H9 (cell line): ENCODE measurements at regions not wholly inside any gene's neighbourhood (a gene's known extent, or its start where the extent isn't known, plus 50 kb on each side); places are given as distances from the start of the nearest gene placed in this dataset.

Experiments
- DNase-seq: peaks from one replicate; pipeline ENCODE4 v3.0.0-alpha.2; 2017
- H2AFZ ChIP-seq: one replicate; pipeline ENCODE4 v1.6.1; 2013; ENCODE audit warnings: mild to moderate bottlenecking, low read length, control low read depth, moderate library complexity
- H2AK5ac ChIP-seq: 2 replicates; pipeline ENCODE4 v1.6.1; 2013; ENCODE audit warnings: low read length, control low read depth, mixed read lengths; ENCODE audit not compliant: insufficient read length
- H2BK120ac ChIP-seq: one replicate; pipeline ENCODE4 v1.6.1; 2013; ENCODE audit warnings: low read depth, mild to moderate bottlenecking, low read length, control low read depth, inconsistent platforms; ENCODE audit not compliant: poor library complexity, severe bottlenecking
- H2BK12ac ChIP-seq: 2 replicates; pipeline ENCODE4 v1.6.1; 2013; ENCODE audit warnings: low read length, control low read depth, mixed read lengths, low read depth; ENCODE audit not compliant: insufficient read length
- H2BK15ac ChIP-seq: 2 replicates; pipeline ENCODE4 v1.6.1; 2013; ENCODE audit warnings: low read depth, low read length, control low read depth
- H2BK20ac ChIP-seq: one replicate; pipeline ENCODE4 v1.6.1; 2013; ENCODE audit warnings: low read depth, mild to moderate bottlenecking, low read length, control low read depth, inconsistent platforms; ENCODE audit not compliant: poor library complexity, severe bottlenecking
- H2BK5ac ChIP-seq: 2 replicates; pipeline ENCODE4 v1.6.1; 2013; ENCODE audit warnings: low read length, control low read depth, mixed read lengths; ENCODE audit not compliant: insufficient read length
- H3K14ac ChIP-seq: 2 replicates; pipeline ENCODE4 v1.6.1; 2013; ENCODE audit warnings: low read length, control low read depth; ENCODE audit not compliant: insufficient read depth
- H3K18ac ChIP-seq: 2 replicates; pipeline ENCODE4 v1.6.1; 2013; ENCODE audit warnings: low read depth, mild to moderate bottlenecking, mixed read lengths, low read length, control low read depth; ENCODE audit not compliant: insufficient read length
- H3K23ac ChIP-seq: 2 replicates; pipeline ENCODE4 v1.6.1; 2013; ENCODE audit warnings: low read length, control low read depth, mixed read lengths, low read depth; ENCODE audit not compliant: insufficient read length
- H3K23me2 ChIP-seq: 2 replicates; pipeline ENCODE4 v1.6.1; 2013; ENCODE audit warnings: low read depth, mild to moderate bottlenecking, mixed read lengths, low read length, control low read depth; ENCODE audit not compliant: insufficient read length, poor library complexity, severe bottlenecking
- H3K27ac ChIP-seq: 2 replicates; pipeline ENCODE4 v1.5.1; 2013; ENCODE audit warnings: low read length, control low read depth, mixed read lengths, low read depth; ENCODE audit not compliant: insufficient read length
- H3K27me3 ChIP-seq: 2 replicates; pipeline ENCODE4 v1.6.1; 2013; ENCODE audit warnings: low read length, control low read depth, inconsistent platforms; ENCODE audit not compliant: insufficient read depth
- H3K4ac ChIP-seq: 2 replicates; pipeline ENCODE4 v1.6.1; 2013; ENCODE audit warnings: low read depth, mild to moderate bottlenecking, control low read depth, inconsistent platforms, low read length, moderate library complexity
- H3K4me1 ChIP-seq: 2 replicates; pipeline ENCODE4 v1.6.1; 2013; ENCODE audit warnings: low read length, control low read depth, inconsistent platforms; ENCODE audit not compliant: insufficient read depth
- H3K4me2 ChIP-seq: 2 replicates; pipeline ENCODE4 v1.6.1; 2013; ENCODE audit warnings: low read length, control low read depth, mixed read lengths; ENCODE audit not compliant: insufficient read length, insufficient read depth
- H3K56ac ChIP-seq: 2 replicates; pipeline ENCODE4 v1.6.1; 2013; ENCODE audit warnings: low read depth, mild to moderate bottlenecking, mixed read lengths, low read length, control low read depth; ENCODE audit not compliant: insufficient read length
- H3K79me1 ChIP-seq: 2 replicates; pipeline ENCODE4 v1.6.1; 2013; ENCODE audit warnings: low read depth, mild to moderate bottlenecking, moderate library complexity, low read length, control low read depth, inconsistent platforms; ENCODE audit not compliant: insufficient read depth, poor library complexity, severe bottlenecking
- H3K79me2 ChIP-seq: 2 replicates; pipeline ENCODE4 v1.6.1; 2013; ENCODE audit warnings: low read length, control low read depth, inconsistent platforms; ENCODE audit not compliant: insufficient read depth
- H3K9ac ChIP-seq: 2 replicates; pipeline ENCODE4 v1.6.1; 2013; ENCODE audit warnings: low read length, control low read depth, mixed read lengths; ENCODE audit not compliant: insufficient read length; ENCODE audit errors: extremely low read depth
- H3K9me3 ChIP-seq: one replicate; pipeline ENCODE4 v1.6.1; 2013; ENCODE audit warnings: low read depth, low read length, inconsistent platforms; ENCODE audit not compliant: control insufficient read depth
- H3T11ph ChIP-seq: one replicate; pipeline ENCODE4 v1.6.1; 2013; ENCODE audit warnings: mild to moderate bottlenecking, low read length, control low read depth, inconsistent platforms
- H4K20me1 ChIP-seq: one replicate; pipeline ENCODE4 v1.6.1; 2013; ENCODE audit not compliant: control insufficient read depth, insufficient read length, insufficient read depth
- H4K5ac ChIP-seq: 2 replicates; pipeline ENCODE4 v1.6.1; 2013; ENCODE audit warnings: low read depth, mild to moderate bottlenecking, mixed read lengths, low read length, control low read depth; ENCODE audit not compliant: insufficient read length
- H4K8ac ChIP-seq: replicated peaks from 2 replicates; pipeline ENCODE4 v1.6.1; 2013; ENCODE audit warnings: low read length, control low read depth, mixed read lengths, low read depth; ENCODE audit not compliant: insufficient read length
- H4K91ac ChIP-seq: 2 replicates; pipeline ENCODE4 v1.6.1; 2013; ENCODE audit warnings: low read depth, mild to moderate bottlenecking, moderate library complexity, mixed read lengths, low read length, control low read depth; ENCODE audit not compliant: insufficient read length
- H3K27ac Mint-ChIP-seq, 3 experiments: 2 replicates in 2 of 3; 3 replicates in 1 of 3; pipeline ENCODE4 v1.8.0; 2020 to 2021; ENCODE audit warnings: mixed read lengths in 3 of 3, mild to moderate bottlenecking in 1 of 3, moderate library complexity in 1 of 3
- H3K27me3 Mint-ChIP-seq: 2 replicates; pipeline ENCODE4 v1.8.0; 2021; ENCODE audit warnings: low read depth, mild to moderate bottlenecking, moderate library complexity, mixed read lengths
- H3K36me3 Mint-ChIP-seq, 3 experiments: 2 replicates in 2 of 3; 3 replicates in 1 of 3; pipeline ENCODE4 v1.8.0; 2020 to 2021; ENCODE audit warnings: low read depth in 3 of 3, mixed read lengths in 3 of 3; ENCODE audit not compliant: insufficient read depth in 1 of 3
- H3K4me1 Mint-ChIP-seq, 2 experiments: 2 replicates each; pipeline ENCODE4 v1.8.0; 2020; ENCODE audit warnings: mixed read lengths in 2 of 2
- H3K4me3 Mint-ChIP-seq, 2 experiments: 2 replicates in 1 of 2; 3 replicates in 1 of 2; pipeline ENCODE4 v1.8.0; 2020 to 2021; ENCODE audit warnings: mild to moderate bottlenecking in 2 of 2, mixed read lengths in 2 of 2, moderate library complexity in 1 of 2
- H3K9me3 Mint-ChIP-seq, 2 experiments: 2 replicates in 1 of 2; 3 replicates in 1 of 2; pipeline ENCODE4 v1.8.0; 2020; ENCODE audit warnings: mild to moderate bottlenecking in 2 of 2, mixed read lengths in 2 of 2, moderate library complexity in 1 of 2
- CTCF ChIP-seq: fragments of 200-600 bp; sonication (generic); conservative IDR thresholded peaks from 3 replicates; pipeline ENCODE4 v1.8.0; 2021; ENCODE audit warnings: antibody characterized with exemption, mild to moderate bottlenecking
- WGBS: extraction: QIAGEN DNeasy Blood & Tissue Kit; methylation state at CpG from one replicate; pipeline ENCODE4 v1.1.7; 2013; ENCODE audit warnings: missing lambda C conversion rate, low lambda C conversion rate, mixed read lengths; ENCODE audit not compliant: insufficient read length; ENCODE audit errors: extremely low coverage; 5-methylcytosine and 5-hydroxymethylcytosine counted together

- H3K4me1 Mint-ChIP-seq = peaks cover 14 to 25% of the 10 kb centered on the region in 2 experiments
- Histone ChIP-seq H3K4me2 (no peak overlapping the region), H3K23ac (no peak overlapping the region), H3K4me1 (no peaks in the 10 kb centered on the region; the same call in 1 of the 2 replicates), H2AK5ac (no peak overlapping the region), H3K14ac (no peak overlapping the region), H3K9me3 (no peaks in the 10 kb centered on the region), H2BK20ac (no peak overlapping the region), H3K9ac (no peak overlapping the region), H2AFZ (no peak overlapping the region), H3K79me2 (no peaks in the 10 kb centered on the region), H2BK15ac (no peak overlapping the region), H3K23me2 (no peaks in the 10 kb centered on the region), H4K5ac (no peak overlapping the region), H3K79me1 (no peaks in the 10 kb centered on the region), H3T11ph (no peak overlapping the region), H3K27me3 (no peaks in the 10 kb centered on the region), H4K8ac (no peak overlapping the region), H3K4ac (no peak overlapping the region), H2BK5ac (no peak overlapping the region), H4K91ac (no peak overlapping the region), H4K20me1 (no peaks in the 10 kb centered on the region), H3K56ac (no peak overlapping the region), H2BK120ac (no peak overlapping the region), H2BK12ac (no peak overlapping the region), H3K18ac (no peak overlapping the region), H3K27ac (no peak overlapping the region)
- peak overlapping the region in 1 of 3 experiments; percentile 94; a peak in 1 of 7 replicates for H3K27ac Mint-ChIP-seq
- no peaks in the 10 kb centered on the region for H3K36me3 Mint-ChIP-seq
- no peak for DNase-seq
- TF ChIP-seq CTCF = no peak
- H3K4me3 Mint-ChIP-seq = no peak overlapping the region
- H3K9me3 Mint-ChIP-seq = no peaks in the 10 kb centered on the region
- WGBS = no CpG with 5 or more reads among the region's 3 CpGs
- no peaks in the 10 kb centered on the region for H3K27me3 Mint-ChIP-seq
These were observed 220.8 kb downstream of the DIRAS2 start for GRCh38 chr9:90421786-90422185.
